Osteocyte (in vitro differentiated cells): ENCODE measurements at regions not wholly inside any gene's neighbourhood (a gene's known extent, or its start where the extent isn't known, plus 50 kb on each side); places are given as distances from the start of the nearest gene placed in this dataset.

Experiments used
- DNase-seq: peaks from one replicate; pipeline ENCODE4 v3.0.0; 2021; ENCODE audit warnings: mixed read lengths; ENCODE audit not compliant: unreplicated experiment; ENCODE audit errors: extremely low spot score
- H3K27ac Mint-ChIP-seq: one replicate; pipeline ENCODE4 v1.8.0; 2021; ENCODE audit warnings: mild to moderate bottlenecking, mixed read lengths; ENCODE audit not compliant: unreplicated experiment
- H3K27me3 Mint-ChIP-seq: one replicate; pipeline ENCODE4 v1.8.0; 2021; ENCODE audit warnings: mixed read lengths; ENCODE audit not compliant: unreplicated experiment
- H3K36me3 Mint-ChIP-seq: one replicate; pipeline ENCODE4 v1.8.0; 2021; ENCODE audit warnings: mixed read lengths; ENCODE audit not compliant: unreplicated experiment
- H3K4me1 Mint-ChIP-seq: one replicate; pipeline ENCODE4 v1.8.0; 2021; ENCODE audit warnings: mixed read lengths; ENCODE audit not compliant: unreplicated experiment
- H3K4me3 Mint-ChIP-seq: one replicate; pipeline ENCODE4 v1.8.0; 2021; ENCODE audit warnings: mild to moderate bottlenecking, moderate library complexity, mixed read lengths; ENCODE audit not compliant: unreplicated experiment
- H3K9me3 Mint-ChIP-seq: one replicate; pipeline ENCODE4 v1.8.0; 2021; ENCODE audit warnings: mixed read lengths; ENCODE audit not compliant: unreplicated experiment
- CTCF ChIP-seq: fragments of 200-600 bp; sonication (generic); IDR thresholded peaks from 2 replicates; pipeline ENCODE4 v1.5.0; 2021; ENCODE audit warnings: antibody characterized with exemption, mild to moderate bottlenecking, moderate library complexity

- Mint-ChIP-seq H3K27ac (peak overlapping the region; percentile 85), H3K9me3 (peaks cover 6% of the 10 kb centered on the region), H3K36me3 (peaks cover 17% of the 10 kb centered on the region), H3K27me3 (no peaks in the 10 kb centered on the region), H3K4me3 (no peak overlapping the region), H3K4me1 (peaks cover 69% of the 10 kb centered on the region)
- TF ChIP-seq CTCF: no peak
- DNase-seq: no peak
These were observed 219.3 kb upstream of the COL8A1 start for GRCh38 chr3:99419116-99419515.

- Mint-ChIP-seq H3K4me3 (no peak overlapping the region), H3K27me3 (no peaks in the 10 kb centered on the region), H3K9me3 (peaks cover 6% of the 10 kb centered on the region), H3K36me3 (peaks cover 17% of the 10 kb centered on the region), H3K4me1 (peaks cover 73% of the 10 kb centered on the region), H3K27ac (peak overlapping the region; percentile 85)
- no peak for DNase-seq
- no peak for TF ChIP-seq CTCF
These were observed 219.7 kb upstream of the COL8A1 start for GRCh38 chr3:99418709-99419108.

GRCh38 chr3:99418209-99418635 lies 220.2 kb upstream of the COL8A1 start:
- no peak for DNase-seq
- Mint-ChIP-seq H3K9me3 (peaks cover 6% of the 10 kb centered on the region), H3K4me1 (peaks cover 73% of the 10 kb centered on the region), H3K36me3 (peaks cover 17% of the 10 kb centered on the region), H3K27ac (peak overlapping the region; percentile 85), H3K27me3 (no peaks in the 10 kb centered on the region), H3K4me3 (no peak overlapping the region)
- TF ChIP-seq CTCF: no peak

GRCh38 chr3:99413504-99413903 lies 224.9 kb upstream of the COL8A1 start:
- Mint-ChIP-seq H3K4me1 (peaks cover 86% of the 10 kb centered on the region), H3K27ac (peak overlapping the region; percentile 95)

GRCh38 chr3:99410789-99411311 lies 227.5 kb upstream of the COL8A1 start:
- peaks cover 15% of the 10 kb centered on the region for H3K36me3 Mint-ChIP-seq
- peak overlapping the region; percentile 96 for H3K27ac Mint-ChIP-seq

More at GRCh38 chr3:99413504-99413903, 224.9 kb upstream of the COL8A1 start:
- DNase-seq: no peak
- TF ChIP-seq CTCF: no peak
- peaks cover 19% of the 10 kb centered on the region for H3K9me3 Mint-ChIP-seq
- H3K27me3 Mint-ChIP-seq: no peaks in the 10 kb centered on the region
- H3K4me3 Mint-ChIP-seq: no peak overlapping the region
- H3K36me3 Mint-ChIP-seq: peaks cover 11% of the 10 kb centered on the region

More at GRCh38 chr3:99410789-99411311, 227.5 kb upstream of the COL8A1 start:
- Mint-ChIP-seq H3K9me3 (peaks cover 24% of the 10 kb centered on the region), H3K27me3 (no peaks in the 10 kb centered on the region), H3K4me1 (peaks cover 74% of the 10 kb centered on the region), H3K4me3 (peak overlapping the region; percentile 42)
- no peak for TF ChIP-seq CTCF
- DNase-seq: peak; percentile 84
